ENCODE measurements at regions not wholly inside any gene's neighbourhood (a gene's known extent, or its start where the extent isn't known, plus 50 kb on each side); places are given as distances from the start of the nearest gene placed in this dataset.
"Not testable (repeated sequence)": the region's sequence is repeated elsewhere in the genome, so short reads cannot be mapped to it uniquely, and the experiment has no call there.

DNA sequence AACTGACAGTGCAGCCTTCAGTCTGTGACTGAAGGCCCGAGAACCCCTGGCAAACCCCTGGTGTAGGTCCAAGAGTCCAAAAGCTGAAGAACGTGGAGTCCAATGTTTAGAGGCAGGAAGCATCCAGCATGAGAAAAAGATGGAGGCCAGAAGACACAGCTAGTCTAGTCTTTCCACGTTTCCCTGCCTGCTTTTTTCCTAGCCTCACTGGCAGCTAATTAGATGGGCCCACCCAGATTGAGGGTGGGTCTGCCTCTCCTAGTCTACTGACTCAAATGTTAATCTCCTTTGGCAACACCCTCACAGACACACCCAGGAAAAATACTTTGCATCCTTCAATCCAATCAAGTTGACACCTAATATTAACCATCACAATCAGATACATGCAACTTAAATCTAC, 87.8 kb downstream of the TENT5D start:
- DNase-seq, result not testable (repeated sequence)

DNA sequence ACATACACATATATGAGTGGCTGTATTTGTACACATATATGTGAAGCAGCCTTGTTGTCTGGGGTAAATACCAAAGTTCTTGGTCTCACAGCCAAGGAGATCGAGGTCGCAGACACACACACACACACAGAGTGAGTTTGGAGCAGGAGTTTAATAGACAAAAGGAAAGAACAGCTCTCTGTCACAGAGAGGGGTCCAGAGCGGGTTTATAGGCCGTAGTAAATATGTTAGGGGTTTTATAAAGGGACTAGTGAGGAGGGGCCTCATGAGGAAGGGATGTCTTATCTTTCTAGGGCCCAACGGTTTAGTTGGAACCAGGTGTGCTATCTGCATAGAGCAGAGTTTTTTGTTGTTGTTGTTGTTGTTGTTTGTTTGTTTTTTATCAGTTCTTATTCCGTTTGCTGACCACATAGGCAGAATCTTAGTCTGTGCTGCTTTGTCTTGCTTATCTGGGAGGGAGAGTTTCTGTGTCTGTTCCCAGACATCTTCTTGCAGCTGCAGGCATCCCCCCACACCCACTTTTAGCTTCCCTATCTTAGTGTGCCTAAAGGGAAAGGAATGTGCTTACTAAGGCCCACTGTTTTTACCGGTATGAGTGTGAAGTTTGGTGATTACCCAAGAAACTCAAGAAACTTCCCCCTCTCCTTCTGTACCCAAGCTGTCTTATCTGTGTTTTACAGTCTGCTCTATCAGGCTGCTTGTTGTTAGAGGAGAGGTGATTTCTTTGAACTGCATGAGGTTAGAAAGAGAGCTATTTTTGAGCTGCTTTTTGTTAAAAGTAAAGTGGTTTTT, 91.9 kb downstream of the TENT5D start:
- DNase-seq, result no peak

DNA sequence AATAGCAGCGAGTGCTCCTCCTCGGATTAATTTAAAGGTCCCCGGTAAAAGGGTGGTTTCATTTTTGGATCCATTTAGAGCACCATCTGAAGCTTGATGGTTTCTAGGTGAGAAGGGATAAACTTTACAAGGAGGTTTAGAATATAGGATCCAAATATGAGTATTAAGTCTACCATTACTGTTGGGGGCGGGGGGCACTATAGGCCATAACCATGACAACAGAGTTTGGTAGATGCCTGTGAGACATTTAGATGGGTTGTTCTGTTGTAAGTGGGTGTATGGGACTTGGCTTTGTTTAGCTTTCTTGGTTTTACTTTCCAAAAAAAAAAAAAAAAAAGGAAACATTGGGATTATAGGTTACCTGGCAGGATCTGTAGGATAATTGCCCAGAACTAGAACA, 92.7 kb downstream of the TENT5D start:
- no peak for DNase-seq

DNA sequence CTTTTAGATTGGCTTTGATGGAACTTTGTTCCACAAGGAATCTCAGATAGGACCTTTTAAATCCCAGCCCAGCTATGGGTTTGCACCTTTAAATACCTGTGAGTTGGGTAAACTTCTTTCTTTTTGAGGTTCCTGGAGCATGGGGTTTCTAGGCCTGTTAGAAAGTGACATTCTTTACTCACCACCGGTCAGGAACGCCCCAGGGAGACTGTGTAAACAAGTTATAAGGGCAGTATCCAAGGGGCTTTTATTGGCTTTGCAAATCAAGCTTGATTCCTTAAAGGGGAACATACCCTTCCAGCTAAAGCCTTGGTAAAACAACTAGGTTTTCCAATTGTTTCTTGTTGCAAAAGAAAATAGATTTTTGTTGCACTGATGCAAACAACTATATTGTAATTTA, 93.4 kb downstream of the TENT5D start:
- no peak for DNase-seq

DNA sequence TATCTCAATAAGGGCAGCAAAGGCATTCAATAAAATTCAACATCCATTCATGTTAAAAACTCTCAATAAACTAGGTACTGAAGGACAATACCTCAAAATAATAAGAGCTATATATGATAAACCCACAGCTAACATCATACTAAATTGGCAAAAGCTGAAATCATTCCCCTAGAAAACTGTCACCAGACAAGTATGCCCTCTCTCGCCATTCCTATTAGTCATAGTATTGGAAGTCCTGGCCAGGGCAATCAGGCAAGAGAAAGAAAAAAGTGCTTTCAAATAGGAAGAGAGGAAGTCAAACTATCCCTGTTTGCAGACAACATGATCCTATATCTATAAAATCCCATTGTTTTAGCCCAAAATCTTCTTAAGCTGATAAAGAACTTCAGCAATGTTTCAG, 116.8 kb downstream of the TENT5D start:
- no peak for DNase-seq

DNA sequence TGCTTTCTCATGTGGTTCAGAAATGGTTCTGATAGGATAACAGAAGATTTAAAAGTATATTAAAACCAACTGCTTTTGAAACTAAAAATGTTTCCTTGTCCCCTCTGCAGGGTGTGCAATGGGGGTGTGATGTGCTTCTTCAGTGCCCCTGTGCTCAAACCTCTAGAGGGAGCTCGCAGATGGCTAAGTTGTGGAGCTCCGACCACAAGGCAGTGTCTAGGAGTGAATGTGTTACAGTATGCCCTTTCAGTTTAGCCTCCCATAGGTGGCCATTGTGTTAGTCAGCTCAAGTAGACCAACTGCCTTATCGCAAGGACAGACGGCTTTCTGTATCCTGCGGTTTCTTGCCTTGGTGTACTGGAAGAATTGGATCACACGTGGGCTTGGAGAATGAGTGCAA, 130.5 kb downstream of the TENT5D start:
- no peak for DNase-seq

DNA sequence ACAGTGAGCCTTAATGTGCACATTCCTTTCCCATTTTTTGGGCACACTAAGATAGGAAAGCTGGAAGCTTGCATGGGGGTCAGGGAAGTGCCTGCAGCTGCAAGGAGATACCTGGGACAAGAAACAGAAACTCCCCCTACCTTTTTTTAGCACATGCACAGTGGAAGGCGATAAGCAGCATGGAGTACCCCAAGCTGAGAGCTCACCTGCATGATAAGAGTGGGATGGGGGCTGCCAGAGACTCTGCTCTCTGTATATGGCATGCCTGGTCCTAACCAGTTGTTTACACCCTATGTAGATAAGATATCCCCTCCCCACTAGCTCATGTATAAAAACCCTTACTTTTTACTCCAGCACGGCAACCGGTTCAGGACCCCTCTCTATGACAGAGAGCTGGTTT, 135.9 kb downstream of the TENT5D start:
- no peak for DNase-seq

DNA sequence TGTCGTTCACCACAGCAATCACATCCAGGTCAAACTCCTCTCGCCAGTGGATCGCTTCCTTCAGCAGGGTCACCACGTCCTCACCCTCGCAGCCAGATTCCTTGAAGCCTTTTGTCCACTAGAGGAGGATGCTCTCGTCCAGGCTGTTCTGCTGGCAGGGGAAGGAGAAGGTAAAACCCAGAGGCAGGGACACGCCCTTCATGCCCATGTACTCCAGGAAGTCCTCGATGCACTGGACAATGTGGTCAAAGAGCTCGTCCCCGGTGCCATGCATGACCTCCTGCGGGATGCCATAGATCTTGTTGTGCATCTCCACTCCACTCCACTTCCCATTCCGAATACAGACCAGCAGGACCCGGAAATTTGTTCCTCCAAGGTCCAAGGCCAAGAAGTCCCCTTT, 152.4 kb downstream of the TENT5D start:
- DNase-seq, result no peak

DNA sequence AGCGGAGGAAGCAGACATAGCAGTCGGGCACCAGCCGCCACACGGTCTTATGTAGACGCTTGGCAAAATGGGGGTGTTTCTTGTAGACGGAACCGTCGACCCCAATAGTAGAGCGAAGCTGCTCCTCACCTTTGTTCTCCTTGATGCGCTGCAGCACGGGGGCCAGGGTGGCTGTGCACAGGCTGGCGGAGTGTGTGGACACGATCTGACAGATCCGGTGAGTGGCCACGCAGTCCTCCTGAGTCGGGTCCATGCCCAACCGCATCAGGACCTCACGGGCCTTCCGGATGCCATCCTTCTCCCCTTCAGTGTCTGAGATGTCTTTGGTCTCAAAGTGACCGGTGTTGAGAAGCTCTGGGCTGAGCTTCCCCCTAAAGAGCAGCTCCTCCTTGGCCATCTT, 153.0 kb downstream of the TENT5D start:
- DNase-seq, result no peak

DNA sequence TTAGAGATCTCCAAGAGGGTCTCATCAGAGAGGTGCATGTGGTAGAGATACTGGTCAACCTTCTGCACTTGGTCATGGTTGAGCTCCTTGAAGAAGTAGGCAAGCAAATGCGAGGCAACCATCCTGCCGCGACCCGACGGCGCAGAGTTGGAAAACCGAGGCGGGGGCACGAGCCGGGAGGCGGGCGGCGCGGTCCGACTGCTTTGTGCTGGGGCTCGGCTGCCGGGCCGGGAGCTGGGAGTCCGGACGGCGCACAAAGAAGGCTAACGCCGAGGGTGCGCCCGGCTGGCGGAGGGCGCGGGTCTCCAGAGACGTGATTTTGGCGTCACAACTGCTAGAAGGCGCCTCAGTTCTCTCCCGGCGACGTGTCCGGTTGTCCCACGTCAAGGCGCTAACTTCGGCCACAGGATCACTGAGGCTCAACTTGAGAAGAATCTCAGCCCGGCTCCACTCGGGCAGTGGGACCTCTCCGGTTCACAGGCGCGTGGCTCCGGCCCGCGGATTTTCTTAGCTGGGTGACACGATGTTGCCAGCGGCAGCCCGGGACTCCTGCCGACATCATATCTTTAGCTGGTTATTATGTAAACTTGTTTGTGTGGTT, 154.3 kb downstream of the TENT5D start:
- DNase-seq, result not testable (repeated sequence)

DNA sequence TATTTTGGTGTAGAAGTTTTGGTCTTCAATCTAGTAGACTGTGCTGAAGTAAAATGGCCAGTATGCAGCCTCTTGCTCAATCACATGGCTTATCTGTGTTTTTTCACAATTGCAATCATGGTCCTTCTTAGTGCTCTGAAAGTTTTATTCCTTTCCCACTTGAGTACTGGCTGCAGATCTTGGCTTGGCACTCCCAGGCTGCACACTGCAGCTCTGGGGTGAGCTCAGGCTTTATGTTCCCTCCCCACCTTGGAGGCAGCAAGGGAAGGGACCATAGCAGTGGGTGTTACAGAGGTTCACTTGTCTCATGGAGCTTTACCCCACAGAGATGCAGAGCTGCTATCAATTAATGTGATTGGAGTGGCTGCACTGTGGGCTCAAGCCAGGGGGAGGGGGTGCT, 156.0 kb downstream of the TENT5D start:
- no peak for DNase-seq

DNA sequence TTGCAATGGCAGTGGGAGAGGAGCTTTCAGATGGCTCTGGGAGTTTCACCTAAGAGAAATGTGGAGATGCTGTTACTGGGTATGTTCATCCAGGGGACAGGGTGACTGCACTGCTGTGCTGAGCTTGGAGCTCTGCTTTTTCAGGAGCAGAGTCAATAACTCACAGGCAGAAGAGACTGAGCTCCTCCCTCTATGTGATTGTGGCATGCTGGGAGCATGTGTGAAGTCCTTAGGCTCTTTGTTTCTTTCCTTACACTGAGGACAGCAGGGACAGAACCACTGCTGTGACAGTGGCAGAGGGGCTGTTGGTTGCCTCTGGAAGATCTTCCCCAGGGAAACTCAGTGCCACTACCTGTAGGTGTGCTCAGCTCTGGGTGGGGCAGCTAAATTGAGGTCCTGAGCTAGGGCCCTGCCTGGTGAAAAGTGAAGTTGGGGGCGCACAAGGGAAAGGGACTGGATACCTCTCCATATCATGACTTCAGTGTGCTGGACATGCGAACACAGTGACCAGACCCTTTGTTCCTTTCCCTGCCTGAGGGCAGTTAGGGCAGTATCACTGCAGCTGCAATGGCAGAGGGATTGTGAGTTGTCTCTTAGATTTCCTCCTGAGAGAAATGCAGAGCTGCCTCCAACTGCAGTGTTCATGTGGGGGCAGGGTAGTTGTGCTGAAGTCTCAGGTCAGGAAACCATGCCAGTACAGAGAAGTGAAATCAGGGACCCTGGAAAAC, 156.7 kb downstream of the TENT5D start:
- DNase-seq, result no peak

DNA sequence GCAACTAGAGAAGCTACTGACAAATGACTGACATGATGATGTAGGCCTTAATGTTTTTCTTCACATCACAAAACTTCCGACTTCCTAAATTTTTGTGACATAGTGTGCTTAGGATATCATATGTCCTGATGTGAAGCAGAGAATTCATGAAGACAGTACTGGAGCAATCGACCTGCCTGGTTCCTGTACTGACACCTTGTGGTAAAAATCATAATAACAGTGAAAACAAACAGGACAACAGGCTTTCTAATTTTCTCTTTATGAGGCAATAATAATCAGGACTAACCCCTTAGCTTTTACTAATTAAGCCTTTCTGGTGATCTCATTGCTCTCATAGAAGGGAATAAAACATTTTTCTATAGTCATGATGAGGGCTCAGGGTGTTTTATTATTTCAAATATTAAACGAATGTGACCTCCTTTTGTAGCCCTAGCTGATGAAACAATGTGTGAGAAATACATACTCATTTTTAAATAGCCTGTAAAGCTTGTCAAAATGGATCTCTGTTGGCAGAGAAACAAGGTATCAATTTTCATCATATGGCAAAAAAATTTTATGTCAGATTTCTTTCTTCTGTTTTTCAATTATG, 158.4 kb downstream of the TENT5D start:
- peak; percentile 0 to 1 for DNase-seq

DNA sequence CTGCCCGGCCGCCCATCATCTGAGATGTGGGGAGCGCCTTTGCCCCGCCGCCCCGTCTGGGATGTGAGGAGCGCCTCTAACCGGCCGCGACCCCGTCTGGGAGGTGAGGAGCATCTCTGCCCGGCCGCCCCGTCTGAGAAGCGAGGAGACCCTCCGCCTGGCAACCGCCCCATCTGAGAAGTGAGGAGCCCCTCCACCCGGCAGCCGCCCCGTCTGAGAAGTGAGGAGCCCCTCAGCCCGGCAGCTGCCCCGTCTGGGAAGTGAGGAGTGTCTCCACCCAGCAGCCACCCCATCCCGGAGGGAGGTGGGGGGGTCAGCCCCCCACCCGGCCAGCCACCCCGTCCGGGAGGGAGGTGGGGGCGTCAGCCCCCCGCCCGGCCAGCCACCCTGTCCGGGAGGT, 170.7 kb downstream of the TENT5D start:
- not testable (repeated sequence) for DNase-seq

DNA sequence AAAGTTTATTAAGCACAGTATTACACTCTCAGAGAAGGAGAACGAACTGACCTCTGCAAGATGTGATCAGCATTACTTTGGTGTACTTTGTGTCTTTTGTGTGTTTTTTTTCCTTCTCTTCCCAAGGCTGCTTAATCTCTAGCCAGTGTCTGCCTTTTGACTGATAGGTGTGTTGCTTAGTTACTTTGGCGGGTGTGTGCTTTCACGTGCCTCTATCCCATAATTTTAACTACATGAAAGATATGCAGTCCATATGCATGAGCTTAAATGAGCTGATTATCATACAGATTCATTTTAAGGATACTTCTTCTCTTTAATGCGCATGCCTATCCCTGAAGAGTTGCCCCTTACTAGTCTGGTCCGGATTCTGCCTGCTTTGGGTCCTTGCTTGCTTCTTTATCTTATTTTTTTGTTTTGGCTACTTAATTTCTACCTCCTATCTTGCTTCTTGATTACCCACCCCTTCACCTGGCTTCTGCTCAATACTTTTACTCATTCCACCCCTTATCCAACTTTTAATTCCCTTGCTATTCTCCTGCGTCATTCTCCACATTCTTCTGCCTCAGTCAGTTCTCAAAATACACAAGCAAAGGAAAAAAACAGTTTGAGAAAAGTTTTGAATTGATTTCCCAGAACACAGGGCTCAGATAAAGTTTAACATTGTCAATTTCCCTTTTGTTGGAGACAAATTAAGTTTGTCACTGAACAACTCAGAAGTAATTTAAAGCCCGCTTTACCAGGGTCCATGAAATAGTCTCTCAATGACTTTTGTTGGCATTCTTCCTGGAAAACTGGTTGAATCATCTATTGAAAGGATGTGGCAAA, 182.0 kb downstream of the TENT5D start:
- DNase-seq, result no peak

All from SW 1271 (cell line).